ENCODE measurements at regions not wholly inside any gene's neighbourhood (a gene's known extent, or its start where the extent isn't known, plus 50 kb on each side); places are given as distances from the start of the nearest gene placed in this dataset.

DNA sequence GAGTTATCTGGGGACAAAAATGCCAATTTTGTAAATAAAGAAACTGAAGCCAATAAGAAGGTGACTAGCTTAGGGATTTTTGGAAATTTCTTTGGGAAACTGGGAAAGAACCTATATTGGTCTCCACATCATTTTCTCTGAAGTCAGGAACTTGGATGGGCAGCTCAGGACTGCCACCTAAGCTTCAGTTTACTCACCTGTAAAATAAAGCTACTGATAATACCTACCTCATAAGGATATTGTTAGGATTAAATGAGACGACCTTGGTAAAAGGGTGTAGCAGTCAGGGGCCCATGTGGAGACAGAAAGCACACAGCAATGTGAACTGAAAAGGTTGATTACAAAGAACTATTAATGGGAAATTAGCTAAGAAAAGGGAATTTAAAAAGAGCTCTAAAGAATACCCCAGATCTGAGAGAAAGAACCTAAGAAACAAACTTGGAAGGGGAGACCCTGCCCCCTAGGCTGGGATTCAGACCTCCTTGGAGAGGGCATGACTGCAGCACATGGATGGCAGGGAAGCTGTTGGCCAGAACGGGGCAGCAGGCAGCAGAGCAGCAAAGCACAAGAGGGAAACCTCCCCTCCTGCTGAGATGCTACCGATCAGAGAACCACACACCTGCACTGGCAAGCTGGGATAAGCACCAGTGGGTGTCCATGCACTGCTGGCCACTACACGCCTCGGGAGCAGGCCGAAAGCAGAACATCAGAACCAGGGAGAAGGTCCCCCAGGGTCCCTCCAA lies 83.7 kb upstream of the THBS1 start:
- Mint-ChIP-seq H3K27me3 (ENCODE audit: low read depth in 3 of 3) (peaks cover 0 to 6% (median 0%) of the 10 kb centered on the region in 3 donors), H3K9me3 (peaks cover 0 to 2% (median 0%) of the 10 kb centered on the region in 7 donors), H3K36me3 (peaks cover 0 to 2% of the 10 kb centered on the region in 2 donors), H3K4me3 (no peak overlapping the region), H3K27ac (no peak overlapping the region), H3K4me1 (peaks cover 13% of the 10 kb centered on the region)
- no peak overlapping the region for H3K9ac ChIP-seq (ENCODE audit: insufficient read depth, low read length, poor library complexity, severe bottlenecking)
- no peaks in the 10 kb centered on the region for H3K9me3 ChIP-seq (replicated peaks in 1 of 2; ENCODE audit: control insufficient read depth in 1 of 2, insufficient read depth in 1 of 2, low read length in 2 of 2)
- no peak overlapping the region for H3K27ac ChIP-seq (ENCODE audit: low read depth in 1 of 2, low read length in 2 of 2)
- no peaks in the 10 kb centered on the region for H3K79me2 ChIP-seq (ENCODE audit: insufficient read depth, low read length)
- no peak overlapping the region for H3K4me2 ChIP-seq (replicated peaks; ENCODE audit: extremely low read depth, low read length, poor library complexity, severe bottlenecking)
- no peak overlapping the region for H2AFZ ChIP-seq (ENCODE audit: insufficient read depth, low read depth, low read length, poor library complexity, severe bottlenecking)
- no peak for DNase-seq
- H3K4me1 ChIP-seq (ENCODE audit: control insufficient read depth in 1 of 2, insufficient read depth in 2 of 2, low read length in 2 of 2), result peaks cover 3 to 6% of the 10 kb centered on the region in 2 donors
- H4K20me1 ChIP-seq (ENCODE audit: insufficient read depth, low read length), result no peaks in the 10 kb centered on the region
- 80% methylated on average over 4 of the region's 6 CpGs for WGBS (ENCODE audit: insufficient coverage)
- H3K27me3 ChIP-seq (ENCODE audit: control insufficient read depth in 2 of 2, insufficient read depth in 2 of 2, low read length in 2 of 2), result no peaks in the 10 kb centered on the region
- intact Hi-C loops (cut with micrococcal nuclease), result no loop called here
- no peaks in the 10 kb centered on the region for H3K36me3 ChIP-seq (replicated peaks in 1 of 2; ENCODE audit: control insufficient read depth in 1 of 2, insufficient read depth in 2 of 2, low read length in 2 of 2)
- TF ChIP-seq, protein P1, sequence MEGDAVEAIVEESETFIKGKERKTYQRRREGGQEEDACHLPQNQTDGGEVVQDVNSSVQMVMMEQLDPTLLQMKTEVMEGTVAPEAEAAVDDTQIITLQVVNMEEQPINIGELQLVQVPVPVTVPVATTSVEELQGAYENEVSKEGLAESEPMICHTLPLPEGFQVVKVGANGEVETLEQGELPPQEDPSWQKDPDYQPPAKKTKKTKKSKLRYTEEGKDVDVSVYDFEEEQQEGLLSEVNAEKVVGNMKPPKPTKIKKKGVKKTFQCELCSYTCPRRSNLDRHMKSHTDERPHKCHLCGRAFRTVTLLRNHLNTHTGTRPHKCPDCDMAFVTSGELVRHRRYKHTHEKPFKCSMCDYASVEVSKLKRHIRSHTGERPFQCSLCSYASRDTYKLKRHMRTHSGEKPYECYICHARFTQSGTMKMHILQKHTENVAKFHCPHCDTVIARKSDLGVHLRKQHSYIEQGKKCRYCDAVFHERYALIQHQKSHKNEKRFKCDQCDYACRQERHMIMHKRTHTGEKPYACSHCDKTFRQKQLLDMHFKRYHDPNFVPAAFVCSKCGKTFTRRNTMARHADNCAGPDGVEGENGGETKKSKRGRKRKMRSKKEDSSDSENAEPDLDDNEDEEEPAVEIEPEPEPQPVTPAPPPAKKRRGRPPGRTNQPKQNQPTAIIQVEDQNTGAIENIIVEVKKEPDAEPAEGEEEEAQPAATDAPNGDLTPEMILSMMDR (IDR thresholded peaks at IDR 0.05), result no peak
- no peak overlapping the region for H3K4me3 ChIP-seq (replicated peaks in 1 of 3; ENCODE audit: low read depth in 2 of 3, low read length in 3 of 3)

DNA sequence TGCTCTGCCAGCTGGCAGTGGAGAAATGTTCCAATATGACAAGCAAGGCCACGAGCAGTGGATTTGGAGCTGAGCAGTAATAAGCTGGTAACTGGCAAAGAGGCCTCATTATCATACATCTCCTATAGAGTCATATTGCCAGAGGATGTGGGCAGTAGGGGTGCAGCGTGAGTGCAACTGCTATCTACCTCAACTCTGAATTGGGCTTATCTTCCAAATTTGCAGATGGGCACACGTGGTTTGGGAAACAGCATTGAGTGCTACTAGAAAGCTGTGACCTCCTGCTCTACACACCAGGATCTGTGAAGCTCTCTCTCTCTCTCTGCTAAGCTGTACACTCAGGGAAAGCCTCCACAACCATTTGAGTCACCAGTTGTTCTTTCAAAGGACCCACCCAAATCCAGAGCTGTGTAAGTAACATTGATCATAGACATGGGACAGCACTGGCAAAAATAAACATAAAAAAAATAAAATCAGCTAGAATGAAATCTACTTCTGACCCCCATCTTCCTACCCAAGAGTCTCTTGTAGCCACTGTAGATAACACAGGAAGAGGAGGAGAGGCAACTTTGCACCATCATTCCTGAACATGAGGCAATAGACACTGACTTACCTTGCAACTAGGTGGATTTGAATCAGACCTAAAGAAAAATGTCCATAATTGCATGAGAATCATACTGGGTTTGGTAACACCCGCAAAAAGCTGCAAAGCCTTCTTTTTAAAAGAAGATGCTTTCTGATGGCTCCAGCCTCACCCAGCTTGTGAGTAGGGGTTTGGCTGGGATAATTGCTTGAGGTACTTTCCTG lies 82.9 kb upstream of the THBS1 start:
- H3K4me1 Mint-ChIP-seq, result peaks cover 13% of the 10 kb centered on the region
- H3K4me3 Mint-ChIP-seq, result no peak overlapping the region
- WGBS (ENCODE audit: insufficient coverage), result 0% methylated on average over 1 of the region's 4 CpGs

More for the DNA sequence above, 82.9 kb upstream of the THBS1 start:
- no peaks in the 10 kb centered on the region for H3K27me3 ChIP-seq (ENCODE audit: control insufficient read depth in 2 of 2, insufficient read depth in 2 of 2, low read length in 2 of 2)
- no peak for DNase-seq
- no peaks in the 10 kb centered on the region for H3K36me3 ChIP-seq (replicated peaks in 1 of 2; ENCODE audit: control insufficient read depth in 1 of 2, insufficient read depth in 2 of 2, low read length in 2 of 2)
- Mint-ChIP-seq H3K36me3 (peaks cover 0 to 2% of the 10 kb centered on the region in 2 donors), H3K27ac (peak overlapping the region in 2 of 7 donors; percentile 7 to 38), H3K9me3 (peaks cover 0 to 2% (median 0%) of the 10 kb centered on the region in 7 donors), H3K27me3 (ENCODE audit: low read depth in 3 of 3) (peaks cover 0 to 6% (median 0%) of the 10 kb centered on the region in 3 donors)
- H3K9ac ChIP-seq (ENCODE audit: insufficient read depth, low read length, poor library complexity, severe bottlenecking), result no peak overlapping the region
- no peak overlapping the region for H3K27ac ChIP-seq (ENCODE audit: low read depth in 1 of 2, low read length in 2 of 2)
- H3K79me2 ChIP-seq (ENCODE audit: insufficient read depth, low read length), result no peaks in the 10 kb centered on the region
- intact Hi-C loops (cut with micrococcal nuclease), result no loop called here
- peaks cover 3 to 6% of the 10 kb centered on the region in 2 donors for H3K4me1 ChIP-seq (ENCODE audit: control insufficient read depth in 1 of 2, insufficient read depth in 2 of 2, low read length in 2 of 2)
- no peaks in the 10 kb centered on the region for H4K20me1 ChIP-seq (ENCODE audit: insufficient read depth, low read length)
- TF ChIP-seq, protein P1 (IDR thresholded peaks at IDR 0.05), result no peak
- H3K4me3 ChIP-seq (replicated peaks in 1 of 3; ENCODE audit: low read depth in 2 of 3, low read length in 3 of 3), result no peak overlapping the region
- H2AFZ ChIP-seq (ENCODE audit: insufficient read depth, low read depth, low read length, poor library complexity, severe bottlenecking), result no peak overlapping the region
- no peaks in the 10 kb centered on the region for H3K9me3 ChIP-seq (replicated peaks in 1 of 2; ENCODE audit: control insufficient read depth in 1 of 2, insufficient read depth in 1 of 2, low read length in 2 of 2)
- no peak overlapping the region for H3K4me2 ChIP-seq (replicated peaks; ENCODE audit: extremely low read depth, low read length, poor library complexity, severe bottlenecking)
